Mammary epithelial cell (primary cell): ENCODE measurements at regions not wholly inside any gene's neighbourhood (a gene's known extent, or its start where the extent isn't known, plus 50 kb on each side); places are given as distances from the start of the nearest gene placed in this dataset.

ENCODE experiments used
- CTCF ChIP-seq, 2 donors: IDR thresholded peaks in 1 of 2; conservative IDR thresholded peaks in 1 of 2; 2 replicates each; pipeline ENCODE4 v1.5.1; 2011 to 2012; ENCODE audit warnings: inconsistent platforms in 2 of 2, low read length in 2 of 2, mild to moderate bottlenecking in 2 of 2, control low read depth in 1 of 2, low read depth in 1 of 2; ENCODE audit not compliant: insufficient read depth in 1 of 2; ENCODE audit errors: extremely low read depth in 1 of 2
- EZH2 ChIP-seq: IDR thresholded peaks from 2 replicates; pipeline ENCODE4 v1.6.1; 2012; ENCODE audit warnings: low read length, inconsistent platforms, borderline replicate concordance

GRCh38 chr10:63917363-63917762 is 396.2 kb downstream of the REEP3 start:
- TF ChIP-seq EZH2 (no peak), CTCF (conservative IDR thresholded peaks at IDR 0.05 in 1 of 2, IDR thresholded peaks at IDR 0.05 in 1 of 2; ENCODE audit: extremely low read depth in 1 of 2, insufficient read depth in 1 of 2, low read depth in 1 of 2, low read length in 2 of 2) (no peak)
